Epidermal melanocyte (primary cell): ENCODE measurements at regions not wholly inside any gene's neighbourhood (a gene's known extent, or its start where the extent isn't known, plus 50 kb on each side); places are given as distances from the start of the nearest gene placed in this dataset.
"Not testable (repeated sequence)": the region's sequence is repeated elsewhere in the genome, so short reads cannot be mapped to it uniquely, and the experiment has no call there.

Experiments used
- DNase-seq: peaks from one replicate; pipeline ENCODE4 v3.0.0; 2011; ENCODE audit warnings: low spot score; ENCODE audit not compliant: insufficient read length

DNA sequence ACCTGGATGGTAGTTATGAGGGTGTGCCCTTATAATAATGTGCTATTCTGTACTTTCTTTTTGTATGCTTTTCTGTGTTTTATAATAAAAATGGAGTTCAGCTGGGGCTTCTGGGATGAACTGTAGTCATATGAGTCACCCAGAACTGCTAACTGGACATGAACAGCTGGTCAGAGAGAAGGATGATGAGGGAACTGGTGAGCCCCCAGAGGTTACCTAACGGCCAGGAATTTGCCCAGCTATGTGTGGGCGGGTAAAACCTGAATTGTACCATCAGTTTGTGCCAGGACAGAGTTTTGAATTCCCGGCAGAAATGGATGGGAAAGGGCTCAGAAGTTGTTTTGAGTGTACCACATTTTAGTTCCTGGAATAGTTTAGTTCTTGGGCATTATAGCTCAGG lies 138.0 kb upstream of the USP9X start:
- no peak for DNase-seq

DNA sequence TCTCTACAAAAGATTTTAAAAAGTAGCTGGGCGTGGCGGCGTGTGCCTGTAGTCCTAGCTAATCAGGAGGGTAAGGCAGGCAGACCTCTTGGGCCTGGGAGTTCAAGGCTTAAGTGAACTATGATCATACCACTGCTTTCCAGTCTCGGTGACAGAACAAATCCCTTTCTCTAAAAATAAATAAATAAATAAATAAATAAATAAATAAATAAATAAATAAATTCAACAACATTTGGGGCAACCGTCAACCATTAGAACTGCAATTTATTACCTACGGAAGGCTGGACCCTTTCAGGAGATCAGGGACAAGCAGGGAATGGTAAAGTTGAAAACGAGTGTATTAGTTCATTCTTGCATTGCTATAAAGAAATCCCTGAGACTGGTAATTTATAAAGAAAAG lies 136.2 kb upstream of the USP9X start:
- no peak for DNase-seq

DNA sequence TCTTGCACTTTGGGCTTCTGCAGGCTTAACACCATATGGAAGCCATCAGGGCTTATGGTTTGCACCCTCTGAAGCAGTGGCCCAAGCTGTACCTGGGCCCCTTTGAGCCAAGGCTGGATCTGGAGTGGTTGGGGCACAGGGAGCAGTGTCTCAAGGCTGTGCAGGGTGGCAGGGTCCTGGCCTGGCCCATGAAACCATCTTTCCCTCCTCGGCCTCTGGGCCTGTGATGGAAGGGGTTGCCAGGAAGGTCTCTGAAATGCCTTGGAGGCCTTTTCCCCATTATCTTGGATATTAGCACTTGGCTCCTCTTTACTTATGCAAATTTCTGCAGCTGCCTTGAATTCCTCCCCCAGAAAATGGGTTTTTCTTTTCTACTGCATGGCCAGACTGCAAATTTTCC lies 134.7 kb upstream of the USP9X start:
- DNase-seq = no peak

DNA sequence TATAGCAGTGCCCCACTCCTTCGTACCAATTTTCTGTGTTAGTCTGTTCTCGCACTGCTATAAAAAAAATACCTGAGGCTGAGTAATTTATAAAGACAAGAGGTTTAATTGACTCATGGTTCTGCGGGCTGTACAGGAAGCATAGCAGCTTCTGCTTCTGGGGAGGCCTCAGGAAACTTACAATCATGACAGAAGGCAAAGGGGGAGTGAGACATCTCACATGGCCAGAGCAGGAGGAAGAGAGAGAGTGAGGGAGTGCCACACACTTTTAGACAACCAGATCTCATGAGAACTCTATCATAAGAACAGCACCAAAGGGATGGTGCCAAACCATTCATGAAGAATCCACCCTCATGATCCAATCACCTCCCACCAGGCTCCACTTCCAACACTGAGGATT lies 133.8 kb upstream of the USP9X start:
- DNase-seq = not testable (repeated sequence)

DNA sequence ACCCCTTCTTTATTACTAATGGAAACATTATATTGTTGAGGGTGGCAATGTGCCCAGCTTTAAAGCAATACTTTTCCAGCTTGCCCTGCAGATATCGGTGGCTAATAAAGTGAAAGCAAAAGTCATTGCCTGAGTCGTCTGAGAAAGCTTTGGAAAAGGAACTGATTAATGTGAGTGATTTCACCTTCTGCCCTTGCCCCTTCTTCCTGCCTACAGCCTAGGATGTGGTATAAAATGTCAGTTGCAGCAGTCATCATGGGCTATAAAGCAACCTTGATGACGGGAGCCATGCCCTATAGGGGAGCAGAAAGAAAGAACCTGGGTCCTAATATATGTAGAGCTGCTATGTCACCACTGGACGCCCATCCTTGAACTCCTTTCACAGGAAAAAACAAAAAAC lies 132.4 kb upstream of the USP9X start:
- DNase-seq = no peak

DNA sequence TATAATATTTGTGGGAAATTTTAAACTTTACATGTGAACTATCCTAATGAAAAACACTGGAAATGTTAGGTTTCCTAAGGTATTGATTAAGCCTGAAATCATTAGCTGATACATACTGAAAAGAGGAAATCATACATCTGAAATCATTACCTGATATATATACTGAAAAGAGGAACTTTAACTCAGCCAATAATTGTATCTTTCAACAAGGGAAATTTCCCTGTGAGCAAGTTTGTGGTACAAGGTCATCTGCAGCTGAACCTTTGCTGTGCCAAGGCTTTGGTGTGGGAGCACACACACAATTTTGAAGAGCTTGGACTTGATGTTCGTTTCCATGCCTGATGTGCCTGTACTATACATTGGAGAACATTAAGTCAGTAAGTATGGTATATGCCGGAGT lies 131.9 kb upstream of the USP9X start:
- no peak for DNase-seq

DNA sequence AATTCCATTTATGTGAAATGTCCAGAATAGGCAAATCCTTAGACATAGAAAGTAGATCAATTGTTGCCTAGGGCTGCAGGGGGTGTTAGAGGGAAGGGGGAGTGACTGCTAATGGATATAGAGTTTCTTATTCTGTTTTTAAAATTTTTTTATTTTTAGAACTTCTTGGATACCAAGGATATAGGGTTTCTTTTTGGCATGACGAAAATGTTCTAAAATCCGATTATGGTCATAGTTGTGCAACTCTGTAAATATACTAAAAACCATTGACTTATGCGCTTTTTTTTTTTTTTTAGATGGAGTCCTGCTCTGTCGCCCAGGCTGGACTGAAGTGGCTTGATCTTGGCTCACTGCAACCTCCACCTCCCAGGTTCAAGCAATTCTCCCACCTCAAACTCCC lies 125.2 kb upstream of the USP9X start:
- no peak for DNase-seq

DNA sequence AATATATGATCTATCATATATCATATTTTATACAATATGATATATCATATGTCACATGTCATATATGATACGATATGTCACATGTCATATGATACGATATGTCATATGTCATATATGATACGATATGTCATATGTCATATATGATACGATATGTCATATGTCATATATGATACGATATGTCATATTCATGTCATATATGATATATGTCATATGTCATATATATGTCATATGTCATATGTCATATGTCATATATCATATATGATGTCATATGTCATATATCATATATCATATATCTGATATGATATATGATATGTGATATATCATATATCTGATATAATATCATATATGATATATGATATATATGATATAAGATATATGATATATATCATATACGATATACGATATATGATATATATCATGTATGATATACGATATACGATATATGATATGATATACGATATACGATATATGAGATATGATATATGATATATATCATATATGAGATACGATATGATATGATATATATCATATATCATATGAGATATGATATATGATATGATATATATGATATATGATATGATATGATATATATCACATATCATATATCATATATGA lies 122.3 kb upstream of the USP9X start:
- no peak for DNase-seq

DNA sequence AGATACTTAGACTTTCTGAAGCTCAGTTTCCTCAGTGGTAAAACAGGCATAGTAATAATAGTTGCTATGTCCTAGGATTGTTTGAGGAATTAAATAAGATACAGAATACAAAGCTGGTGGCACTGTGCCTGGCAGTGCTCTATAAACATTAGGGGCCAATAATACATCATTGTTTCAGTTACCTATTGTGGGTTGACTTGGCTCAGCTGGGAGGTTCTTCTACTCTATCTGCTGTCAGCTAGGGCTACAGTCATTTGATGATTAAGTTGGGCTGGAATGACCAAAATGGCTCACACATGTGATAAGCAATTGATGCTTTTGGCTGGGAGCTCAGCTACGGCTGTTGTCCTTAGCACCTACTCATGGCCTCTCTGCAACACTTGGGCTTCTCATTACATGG lies 121.2 kb upstream of the USP9X start:
- DNase-seq = no peak

DNA sequence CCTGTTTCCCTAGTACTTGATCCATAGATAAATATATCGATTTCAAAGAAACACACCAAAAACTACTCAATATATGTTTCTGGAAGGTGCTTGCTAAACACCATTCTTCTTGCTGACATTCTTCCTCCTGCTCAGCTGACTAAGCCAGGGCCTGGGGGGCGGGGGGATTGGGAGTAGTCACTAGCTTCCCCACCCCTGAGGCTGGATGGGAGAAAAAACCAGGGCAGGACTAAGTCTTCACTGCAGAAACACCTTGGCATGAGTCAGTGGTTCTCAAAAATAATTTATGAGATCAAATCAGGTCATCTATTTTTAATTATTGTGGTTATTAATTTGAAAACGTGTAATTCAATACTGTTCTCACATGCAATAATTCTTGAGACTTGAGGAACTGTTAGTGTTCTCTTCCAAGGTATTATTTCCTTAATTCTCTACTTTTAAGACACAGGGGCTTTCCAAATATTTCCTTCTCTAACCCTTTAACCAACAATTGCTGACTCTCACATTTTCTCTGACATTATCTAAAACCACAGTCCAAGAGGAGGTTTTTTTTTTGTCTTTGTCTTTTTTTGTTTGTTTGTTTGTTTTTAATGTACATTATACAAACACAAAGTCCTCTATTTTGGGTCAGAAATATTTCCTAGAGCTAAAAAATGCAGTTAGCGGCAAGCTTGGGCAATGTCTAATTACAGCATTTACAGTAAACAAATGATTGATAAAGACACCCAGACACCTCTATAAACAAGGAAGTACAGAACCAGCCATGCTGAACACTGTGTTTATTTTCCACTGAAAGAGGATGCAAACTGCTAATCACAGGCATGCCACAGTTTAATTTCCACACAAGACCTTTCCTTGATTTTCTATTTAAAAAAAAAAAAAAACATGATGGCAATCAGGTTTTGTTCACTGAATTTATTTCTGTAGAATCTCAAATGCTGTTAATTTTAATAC lies 120.3 kb upstream of the USP9X start:
- no peak for DNase-seq

DNA sequence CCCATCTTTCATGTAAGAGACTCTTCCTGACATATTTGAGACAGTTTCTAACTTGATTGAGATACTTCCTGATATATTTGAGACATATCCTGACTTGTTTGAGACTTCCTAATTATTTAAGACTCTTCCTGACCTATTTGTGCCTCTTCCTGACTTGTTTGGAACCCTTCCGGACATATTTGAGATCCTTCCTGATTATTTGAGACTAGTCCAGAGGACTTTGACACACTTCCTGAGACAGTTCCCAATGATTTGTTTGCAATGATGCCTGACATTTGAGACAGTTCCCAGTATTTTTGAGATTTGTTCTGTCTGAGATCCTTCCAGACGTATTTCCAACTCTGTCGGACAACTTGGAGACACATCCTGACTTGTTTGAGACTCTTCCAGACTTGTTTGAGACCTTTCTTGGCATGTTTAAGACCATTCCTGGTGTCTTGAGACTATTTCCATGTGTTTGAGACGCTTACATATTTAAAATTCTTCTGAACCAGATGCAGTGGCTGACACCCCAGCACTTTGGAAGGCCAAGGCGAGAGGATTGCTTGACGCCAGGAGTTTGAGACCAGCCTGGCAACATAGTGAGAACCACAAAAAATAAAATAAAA lies 118.9 kb upstream of the USP9X start:
- DNase-seq = no peak

DNA sequence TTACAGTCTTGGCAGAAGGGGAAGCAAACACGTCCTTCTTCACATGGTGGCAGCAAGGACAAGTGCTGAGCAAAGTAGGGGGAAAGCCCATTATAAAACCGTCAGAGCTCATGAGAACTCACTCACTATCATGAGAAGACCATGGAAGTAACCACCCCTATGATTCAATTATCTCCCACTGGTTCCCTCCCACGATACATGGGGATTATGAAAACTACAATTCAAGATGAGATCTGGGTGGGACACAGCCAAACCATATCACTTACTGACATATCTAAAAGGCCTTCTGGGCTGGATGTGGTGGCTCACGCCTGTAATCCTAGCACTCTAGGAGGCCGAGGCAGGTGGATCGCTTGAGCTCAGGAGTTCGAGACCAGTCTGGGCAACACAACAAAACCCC lies 117.1 kb upstream of the USP9X start:
- DNase-seq = no peak

DNA sequence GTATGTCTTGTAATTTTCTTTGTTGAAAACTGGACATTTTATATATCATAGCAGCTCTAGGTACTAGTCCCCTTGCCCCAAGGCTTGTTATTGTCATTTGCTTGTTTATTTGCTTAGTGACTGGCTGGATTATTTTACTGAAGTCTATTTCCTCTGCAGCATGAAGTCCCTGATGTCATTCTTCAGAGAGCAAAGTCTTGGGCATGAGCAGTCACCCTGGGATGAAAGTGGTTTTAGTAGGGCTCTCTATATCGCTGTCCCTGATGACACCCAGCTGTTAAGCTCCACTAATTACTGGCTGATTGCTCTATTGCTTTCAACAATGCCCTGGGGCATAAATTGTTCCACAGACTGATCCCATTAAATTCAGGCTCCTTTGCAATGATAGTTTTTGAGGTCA lies 113.5 kb upstream of the USP9X start:
- no peak for DNase-seq

DNA sequence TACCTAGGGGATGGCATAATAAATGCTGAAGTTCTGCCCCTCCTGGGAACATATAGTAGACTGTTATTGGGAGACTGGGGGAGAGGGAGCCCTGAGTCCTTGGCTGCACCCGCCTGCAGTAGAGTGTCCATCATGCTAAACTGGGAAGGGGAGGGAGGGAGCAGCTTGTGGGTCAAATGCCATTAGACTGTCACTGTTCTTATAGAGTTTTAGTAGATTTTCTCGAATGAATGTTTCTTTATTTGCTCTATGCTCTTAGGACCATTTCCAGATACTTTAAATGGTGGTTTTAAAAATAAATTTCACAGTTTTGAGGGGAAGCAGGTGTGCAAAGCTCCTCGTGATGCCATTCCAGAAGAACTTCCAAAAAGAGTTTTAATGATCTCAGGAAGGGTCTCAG lies 111.6 kb upstream of the USP9X start:
- DNase-seq = no peak

DNA sequence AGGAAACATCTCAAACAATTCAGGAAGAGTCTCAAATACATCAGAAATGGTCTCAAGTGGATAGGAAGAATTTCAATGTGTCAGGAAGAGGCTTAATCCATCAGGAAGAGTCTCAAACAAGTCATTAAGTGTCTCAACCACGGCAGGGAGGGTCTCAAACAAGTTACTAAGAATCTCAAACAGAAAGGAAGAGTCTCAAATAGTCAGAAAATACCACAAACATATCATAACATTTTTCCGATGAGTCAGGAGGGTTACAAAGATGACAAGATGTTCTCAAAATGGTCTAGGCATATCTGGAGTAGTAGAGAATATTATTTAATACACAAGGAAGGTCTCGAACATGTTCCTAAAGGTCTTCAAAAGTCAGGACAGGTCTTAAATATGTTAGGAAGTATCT lies 109.3 kb upstream of the USP9X start:
- no peak for DNase-seq

DNA sequence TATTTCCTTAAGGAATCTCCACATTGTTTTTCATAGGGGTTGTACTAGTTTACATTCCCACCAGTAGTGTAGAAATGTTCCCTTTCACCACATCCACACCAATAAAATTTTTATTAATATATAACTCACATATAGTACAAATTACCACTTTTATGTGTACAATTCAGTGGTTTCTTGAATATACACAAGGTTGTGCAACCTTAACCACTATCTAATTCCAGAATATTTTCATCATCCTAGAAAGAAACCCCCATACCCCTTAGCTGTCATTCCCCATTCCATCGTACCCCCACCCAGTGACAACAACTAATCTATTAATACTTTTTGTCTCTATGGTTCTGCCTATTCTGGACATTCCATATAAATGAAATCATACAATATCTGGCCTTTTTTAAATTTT lies 108.3 kb upstream of the USP9X start:
- no peak for DNase-seq

DNA sequence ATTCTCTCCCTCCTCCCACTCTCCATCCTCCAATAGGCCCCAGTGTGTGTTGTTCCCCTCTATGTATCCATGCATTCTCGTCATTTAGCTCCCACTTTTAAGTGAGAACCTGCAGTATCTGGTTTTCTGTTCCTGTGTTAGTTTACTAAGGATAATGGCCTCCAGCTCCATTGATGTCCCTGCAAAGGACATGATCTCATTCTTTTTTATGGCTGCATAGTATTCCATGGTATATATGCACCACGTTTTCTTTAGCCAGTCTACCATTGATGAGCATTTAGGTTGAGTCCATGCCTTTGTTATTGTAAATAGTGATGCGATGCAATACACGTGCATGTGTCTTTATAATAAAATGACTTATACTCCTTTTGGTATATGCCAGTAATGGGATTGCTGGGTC lies 100.3 kb upstream of the USP9X start:
- DNase-seq = no peak

DNA sequence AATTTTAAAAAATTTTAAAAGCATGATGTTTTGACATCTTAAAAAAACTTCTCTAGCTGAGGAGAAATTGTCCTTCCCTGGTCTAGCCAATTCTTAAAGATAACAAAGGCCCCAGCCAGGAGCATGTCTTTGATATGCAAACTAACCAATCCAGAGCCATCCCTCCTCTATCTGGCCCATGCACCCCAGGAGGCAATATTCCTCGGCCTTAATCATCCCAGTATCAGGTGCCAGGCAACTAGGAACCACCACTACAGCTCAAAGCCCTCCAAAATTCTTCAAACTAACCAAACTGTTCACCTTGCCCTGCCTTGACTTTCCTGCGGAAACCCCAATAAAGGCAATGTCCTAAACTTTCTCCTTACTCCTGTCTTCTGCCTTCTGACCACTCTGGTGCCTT lies 97.8 kb upstream of the USP9X start:
- no peak for DNase-seq

DNA sequence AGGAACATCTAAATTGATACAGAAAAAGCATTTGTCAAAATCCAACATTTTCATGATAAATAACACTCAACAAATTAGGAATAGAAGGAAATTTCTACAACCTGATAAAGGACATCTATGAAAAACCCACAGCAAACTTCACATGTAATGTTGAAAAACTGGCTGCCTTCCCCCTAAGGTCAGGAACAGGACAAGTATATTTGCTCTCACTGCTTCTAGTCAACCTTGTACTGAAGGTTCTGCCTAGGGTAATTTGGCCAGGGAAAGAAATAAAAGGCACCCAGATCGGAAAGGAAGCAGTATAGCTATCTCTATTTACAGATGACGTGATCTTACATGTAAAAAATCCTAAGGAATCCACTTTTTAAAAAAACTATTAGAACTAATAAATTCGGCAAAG lies 97.1 kb upstream of the USP9X start:
- DNase-seq = no peak

DNA sequence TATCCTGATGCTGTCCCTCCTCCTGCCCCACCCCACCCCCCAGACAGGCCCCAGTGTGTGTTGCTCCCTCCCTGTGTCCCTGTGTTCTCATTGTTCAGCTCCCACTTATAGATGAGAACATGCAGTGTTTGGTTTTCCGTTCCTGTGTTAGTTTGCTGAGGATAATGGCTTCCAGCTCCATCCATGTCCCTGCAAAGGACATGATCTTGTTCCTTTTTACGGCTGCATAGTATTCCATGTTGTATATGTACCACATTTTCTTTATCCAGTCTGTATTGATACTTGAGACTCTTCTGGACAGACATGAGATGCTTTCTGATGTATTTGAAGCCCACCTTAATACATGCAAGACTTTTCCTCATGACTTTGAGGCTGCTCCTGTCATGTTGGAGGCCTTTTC lies 91.8 kb upstream of the USP9X start:
- not testable (repeated sequence) for DNase-seq

DNA sequence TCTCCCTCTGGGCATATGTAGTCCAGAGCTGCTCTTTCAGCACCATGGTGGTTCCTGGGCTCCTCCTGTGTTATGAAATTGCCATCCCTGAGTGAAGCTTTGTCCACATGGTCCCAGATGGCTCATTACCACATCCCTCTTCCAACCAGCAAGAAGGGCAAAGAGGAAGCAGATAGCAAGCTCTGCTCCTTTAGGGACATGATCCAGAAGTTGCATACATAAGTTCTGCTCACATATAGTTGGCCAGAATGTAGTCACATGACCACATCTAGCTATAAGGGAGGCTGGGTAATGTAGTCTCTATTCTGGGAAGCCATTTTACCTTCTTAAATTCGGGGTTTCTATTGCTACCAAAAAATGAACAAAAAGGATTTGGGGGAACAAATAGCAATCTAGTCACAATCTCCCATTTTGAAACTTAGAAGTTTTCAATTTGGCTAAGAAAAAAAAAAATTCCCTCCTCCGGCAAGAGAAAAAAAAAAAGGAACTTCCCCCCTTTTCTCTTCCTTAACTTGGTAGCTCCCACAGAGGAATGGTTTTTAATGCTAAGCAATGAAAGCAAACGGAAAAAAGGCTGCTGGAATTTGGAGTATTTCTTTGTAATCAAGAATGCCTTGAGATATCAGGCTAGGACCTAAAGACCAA lies 88.2 kb upstream of the USP9X start:
- no peak for DNase-seq

DNA sequence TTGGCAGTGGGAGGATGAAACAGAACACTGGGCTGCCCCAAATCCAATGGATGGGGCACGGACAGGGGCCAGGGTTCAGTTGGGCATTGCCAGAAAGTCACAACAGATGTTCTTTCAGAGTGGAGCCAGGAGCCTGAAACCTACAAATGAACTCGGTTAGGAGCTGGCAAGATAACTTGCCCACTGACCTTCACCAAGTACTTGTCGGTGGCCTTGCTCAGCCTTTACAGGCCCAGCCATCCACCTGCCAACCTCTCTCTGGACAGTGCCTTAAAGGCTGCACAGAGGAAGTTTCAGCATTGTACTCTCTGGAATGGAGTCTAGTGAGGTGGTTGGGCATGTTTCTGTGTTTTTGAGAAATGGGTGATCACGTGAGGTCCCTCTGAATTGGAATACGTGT lies 87.1 kb upstream of the USP9X start:
- DNase-seq = no peak
